Caco-2 (cell line): ENCODE measurements at regions not wholly inside any gene's neighbourhood (a gene's known extent, or its start where the extent isn't known, plus 50 kb on each side); places are given as distances from the start of the nearest gene placed in this dataset.
A peak's percentile ranks its signal among the peaks of the same experiment; 100 is the strongest.

Source experiments
- BruUV-seq: library from RNA; stranded (reverse); fragments of 400-500 nt; replicated peaks from 2 replicates; lab custom pipeline; 2021; lab: Mats Ljungman, UMichigan
- CTCF ChIA-PET: fragments of 300-600 bp; sonication (Branson Sonifier 250); formaldehyde crosslinking; loops from one replicate; lab custom pipeline; 2022; ENCODE audit warnings: antibody characterized with exemption; lab: Charles Lee
- POLR2A ChIA-PET: fragments of 300-600 bp; sonication (Branson Sonifier 250); formaldehyde crosslinking; loops from one replicate; lab custom pipeline; 2022; ENCODE audit warnings: antibody characterized with exemption; lab: Charles Lee
- DNase-seq, 2 experiments: peaks; one replicate each; pipeline versions ENCODE4 v3.0.0 to v3.0.0-alpha.2; 2020 to 2022
- H3K27me3 ChIP-seq: replicated peaks from 2 replicates; pipeline ENCODE4 v1.6.0; 2011; ENCODE audit warnings: low read length; ENCODE audit not compliant: control insufficient read depth, insufficient read depth
- H3K36me3 ChIP-seq: 2 replicates; pipeline ENCODE4 v1.5.1; 2011; ENCODE audit warnings: low read length; ENCODE audit not compliant: control insufficient read depth, insufficient read depth
- H3K4me1 ChIP-seq: fragments of 250-450 bp; sonication (Bioruptor Pico); 2 replicates; pipeline ENCODE4 v1.5.1; 2020; ENCODE audit warnings: mild to moderate bottlenecking
- H3K4me3 ChIP-seq: 2 replicates; pipeline ENCODE4 v1.5.1; 2011; ENCODE audit warnings: low read depth, mild to moderate bottlenecking, control low read depth, low read length
- H3K9me3 ChIP-seq: fragments of 250-450 bp; sonication (Bioruptor Pico); 2 replicates; pipeline ENCODE4 v1.5.1; 2020; ENCODE audit warnings: mild to moderate bottlenecking, moderate library complexity
- H3K27ac Mint-ChIP-seq: one replicate; pipeline ENCODE4 v1.8.0; 2022; ENCODE audit warnings: mixed read lengths; ENCODE audit not compliant: unreplicated experiment
- H3K27me3 Mint-ChIP-seq: one replicate; pipeline ENCODE4 v1.8.0; 2022; ENCODE audit warnings: mixed read lengths; ENCODE audit not compliant: insufficient read depth, unreplicated experiment
- H3K36me3 Mint-ChIP-seq: one replicate; pipeline ENCODE4 v1.8.0; 2022; ENCODE audit warnings: mild to moderate bottlenecking, mixed read lengths; ENCODE audit not compliant: insufficient read depth, unreplicated experiment
- H3K4me1 Mint-ChIP-seq: one replicate; pipeline ENCODE4 v1.8.0; 2022; ENCODE audit warnings: low read depth, mixed read lengths; ENCODE audit not compliant: unreplicated experiment
- H3K4me3 Mint-ChIP-seq: one replicate; pipeline ENCODE4 v1.8.0; 2022; ENCODE audit warnings: mild to moderate bottlenecking, moderate library complexity, mixed read lengths; ENCODE audit not compliant: unreplicated experiment
- H3K9me3 Mint-ChIP-seq: one replicate; pipeline ENCODE4 v1.8.0; 2022; ENCODE audit warnings: mixed read lengths; ENCODE audit not compliant: unreplicated experiment
- CTCF ChIP-seq, 2 experiments: fragments of 200-600 bp in 1 of 2; IDR thresholded peaks; 1 replicate in 1 of 2; 2 replicates in 1 of 2; pipeline versions ENCODE4 v1.5.1 to v1.8.0; 2011 to 2022; ENCODE audit warnings: antibody characterized with exemption in 1 of 2, control low read depth in 1 of 2, inconsistent platforms in 1 of 2, low read depth in 1 of 2, low read length in 1 of 2, mild to moderate bottlenecking in 1 of 2, moderate library complexity in 1 of 2; ENCODE audit not compliant: insufficient read depth in 1 of 2, severe bottlenecking in 1 of 2, unreplicated experiment in 1 of 2
- intact Hi-C: fragments of 100-400 bp; cut with micrococcal nuclease; formaldehyde crosslinking; loops from one replicate; pipeline ENCODE4 v1.10.0; 2022; ENCODE audit not compliant: unreplicated experiment

DNA sequence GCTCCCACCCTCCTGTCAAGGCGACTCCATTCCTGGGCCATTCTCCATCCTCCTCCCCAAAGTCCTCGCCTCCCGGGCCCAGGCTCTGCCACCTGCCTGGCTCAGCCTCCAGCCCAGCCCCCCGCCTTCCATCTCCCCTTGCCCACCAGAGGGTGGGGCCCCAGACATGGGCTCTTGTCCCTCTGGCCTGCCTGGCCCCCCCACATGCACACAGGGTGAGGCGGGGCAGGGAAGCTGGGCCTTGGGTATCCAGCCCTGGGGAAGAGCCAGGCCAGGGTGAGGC is 95.2 kb downstream of the YTHDF1 start:
- Mint-ChIP-seq H3K4me1 (no peaks in the 10 kb centered on the region), H3K9me3 (no peaks in the 10 kb centered on the region), H3K36me3 (no peaks in the 10 kb centered on the region), H3K4me3 (no peak overlapping the region), H3K27me3 (peaks cover 53% of the 10 kb centered on the region), H3K27ac (no peak overlapping the region)
- CTCF ChIA-PET: no interaction called here
- no peak for TF ChIP-seq CTCF (IDR thresholded peaks at IDR 0.05; ENCODE audit: insufficient read depth in 1 of 2, low read depth in 1 of 2, low read length in 1 of 2, severe bottlenecking in 1 of 2, unreplicated experiment in 1 of 2)
- BruUV-seq: no TSS peak
- H3K4me3 ChIP-seq: no peak overlapping the region
- H3K9me3 ChIP-seq: peaks cover 6% of the 10 kb centered on the region; the same call in 1 of the 2 replicates
- DNase-seq: no peak
- intact Hi-C loops: no loop called here
- POLR2A ChIA-PET: no interaction called here
- no peaks in the 10 kb centered on the region for H3K4me1 ChIP-seq
- no peaks in the 10 kb centered on the region for H3K36me3 ChIP-seq
- H3K27me3 ChIP-seq: peaks cover 4% of the 10 kb centered on the region

- TF ChIP-seq CTCF (IDR thresholded peaks at IDR 0.05; ENCODE audit: insufficient read depth in 1 of 2, low read depth in 1 of 2, low read length in 1 of 2, severe bottlenecking in 1 of 2, unreplicated experiment in 1 of 2): no peak
- H3K4me3 ChIP-seq: no peak overlapping the region
- intact Hi-C loops: loop anchor here (5.0 kb wide), 1 partner anchor 52 kb away; no protein-coding TSS in a partner anchor
- no TSS peak for BruUV-seq
- ChIA-PET CTCF (no interaction called here), POLR2A (no interaction called here)
- H3K36me3 ChIP-seq: no peaks in the 10 kb centered on the region
- Mint-ChIP-seq H3K4me3 (no peak overlapping the region), H3K9me3 (no peaks in the 10 kb centered on the region), H3K4me1 (no peaks in the 10 kb centered on the region), H3K27me3 (peaks cover 52% of the 10 kb centered on the region), H3K36me3 (no peaks in the 10 kb centered on the region), H3K27ac (no peak overlapping the region)
- no peaks in the 10 kb centered on the region for H3K4me1 ChIP-seq
- peaks cover 5% of the 10 kb centered on the region for H3K27me3 ChIP-seq
- DNase-seq: peak in 1 of 2 experiments; percentile 56
- H3K9me3 ChIP-seq: peaks cover 7% of the 10 kb centered on the region; the same call in 1 of the 2 replicates
These were observed 95.7 kb downstream of the YTHDF1 start for GRCh38 chr20:63119963-63120807.

- intact Hi-C loops: loop anchor here (5.0 kb wide), 1 partner anchor 53 kb away; no protein-coding TSS in a partner anchor
- H3K4me1 ChIP-seq: no peaks in the 10 kb centered on the region
- H3K9me3 ChIP-seq: peaks cover 7% of the 10 kb centered on the region; the same call in 1 of the 2 replicates
- CTCF ChIA-PET: no interaction called here
- H3K27me3 Mint-ChIP-seq: peaks cover 56% of the 10 kb centered on the region
- H3K4me3 Mint-ChIP-seq: no peak overlapping the region
- POLR2A ChIA-PET: no interaction called here
- no peaks in the 10 kb centered on the region for H3K9me3 Mint-ChIP-seq
- H3K4me3 ChIP-seq: no peak overlapping the region
- H3K27ac Mint-ChIP-seq: no peak overlapping the region
- TF ChIP-seq CTCF (IDR thresholded peaks at IDR 0.05; ENCODE audit: insufficient read depth in 1 of 2, low read depth in 1 of 2, low read length in 1 of 2, severe bottlenecking in 1 of 2, unreplicated experiment in 1 of 2): no peak
- H3K4me1 Mint-ChIP-seq: no peaks in the 10 kb centered on the region
- H3K36me3 ChIP-seq: no peaks in the 10 kb centered on the region
- peak in 1 of 2 experiments; percentile 44 for DNase-seq
- peaks cover 5% of the 10 kb centered on the region for H3K27me3 ChIP-seq
- H3K36me3 Mint-ChIP-seq: no peaks in the 10 kb centered on the region
- BruUV-seq: no TSS peak
These were observed 96.6 kb downstream of the YTHDF1 start for GRCh38 chr20:63119121-63119962.
